ENCODE measurements at regions not wholly inside any gene's neighbourhood (a gene's known extent, or its start where the extent isn't known, plus 50 kb on each side); places are given as distances from the start of the nearest gene placed in this dataset.

DNA sequence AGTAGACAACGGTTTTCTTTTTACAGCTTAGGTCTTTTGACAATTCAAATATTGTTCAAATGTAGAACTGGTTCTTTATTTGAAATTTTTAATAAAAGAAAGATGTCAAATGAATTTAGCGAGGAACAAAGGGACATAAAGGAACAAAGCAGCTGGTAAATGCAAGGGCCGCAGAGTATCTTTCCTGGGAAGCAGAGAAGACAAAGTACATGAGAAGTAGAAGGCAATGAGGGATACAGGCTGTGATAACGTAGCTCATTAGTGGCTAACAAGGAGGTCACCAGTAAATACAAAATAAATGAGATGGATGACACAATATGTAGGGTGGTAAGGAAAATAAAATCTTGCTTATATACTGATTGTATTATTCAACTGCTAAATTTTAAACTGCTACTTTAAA is 762.8 kb downstream of the VGLL3 start:
- H3K27me3 ChIP-seq, result no peaks in the 10 kb centered on the region
- H3K4me3 ChIP-seq, result no peak overlapping the region
- ATAC-seq, result no peak
- no peaks in the 10 kb centered on the region for H3K36me3 ChIP-seq
- intact Hi-C loops (cut with DNase I), result no loop called here
- no peaks in the 10 kb centered on the region for H3K9me3 ChIP-seq
- 50 to 63% methylated on average over 4 of the region's 4 CpGs for WGBS, 2 donors
- DNase-seq, result no peak
- H3K27ac ChIP-seq, result no peak overlapping the region
- no peak for FAIRE-seq
- H3K4me1 ChIP-seq, result no peaks in the 10 kb centered on the region
- TF ChIP-seq, protein P1, sequence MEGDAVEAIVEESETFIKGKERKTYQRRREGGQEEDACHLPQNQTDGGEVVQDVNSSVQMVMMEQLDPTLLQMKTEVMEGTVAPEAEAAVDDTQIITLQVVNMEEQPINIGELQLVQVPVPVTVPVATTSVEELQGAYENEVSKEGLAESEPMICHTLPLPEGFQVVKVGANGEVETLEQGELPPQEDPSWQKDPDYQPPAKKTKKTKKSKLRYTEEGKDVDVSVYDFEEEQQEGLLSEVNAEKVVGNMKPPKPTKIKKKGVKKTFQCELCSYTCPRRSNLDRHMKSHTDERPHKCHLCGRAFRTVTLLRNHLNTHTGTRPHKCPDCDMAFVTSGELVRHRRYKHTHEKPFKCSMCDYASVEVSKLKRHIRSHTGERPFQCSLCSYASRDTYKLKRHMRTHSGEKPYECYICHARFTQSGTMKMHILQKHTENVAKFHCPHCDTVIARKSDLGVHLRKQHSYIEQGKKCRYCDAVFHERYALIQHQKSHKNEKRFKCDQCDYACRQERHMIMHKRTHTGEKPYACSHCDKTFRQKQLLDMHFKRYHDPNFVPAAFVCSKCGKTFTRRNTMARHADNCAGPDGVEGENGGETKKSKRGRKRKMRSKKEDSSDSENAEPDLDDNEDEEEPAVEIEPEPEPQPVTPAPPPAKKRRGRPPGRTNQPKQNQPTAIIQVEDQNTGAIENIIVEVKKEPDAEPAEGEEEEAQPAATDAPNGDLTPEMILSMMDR (IDR thresholded peaks at IDR 0.05), result no peak

DNA sequence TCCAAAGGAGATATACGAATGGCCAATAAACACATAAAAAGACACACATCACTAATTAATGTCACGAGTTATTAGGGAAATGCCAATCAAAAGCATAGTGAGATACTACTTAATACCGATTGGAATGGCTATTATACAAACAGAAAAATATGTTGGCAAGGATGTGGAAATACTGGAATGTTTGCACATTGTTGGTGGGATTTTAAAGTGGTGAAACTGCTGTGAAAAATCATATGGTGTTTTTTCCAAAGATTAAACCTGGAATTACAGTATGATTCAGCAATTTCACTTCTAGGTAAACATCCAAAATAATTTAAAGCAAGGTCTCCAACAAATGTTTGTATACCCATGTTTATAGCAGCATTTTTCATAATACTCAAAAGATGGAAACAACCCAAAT is 765.5 kb downstream of the VGLL3 start:
- no peaks in the 10 kb centered on the region for H3K27me3 ChIP-seq
- no peak for DNase-seq
- H3K36me3 ChIP-seq, result no peaks in the 10 kb centered on the region
- H3K27ac ChIP-seq, result no peak overlapping the region
- H3K4me1 ChIP-seq, result no peaks in the 10 kb centered on the region
- TF ChIP-seq, protein P1 (IDR thresholded peaks at IDR 0.05), result no peak
- FAIRE-seq, result peak; percentile 57
- intact Hi-C loops (cut with DNase I), result no loop called here
- H3K9me3 ChIP-seq, result no peaks in the 10 kb centered on the region
- 38 to 44% methylated on average over 3 of the region's 3 CpGs for whole genome bisulfite sequencing, 2 donors
- H3K4me3 ChIP-seq, result no peak overlapping the region
- no peak for ATAC-seq

DNA sequence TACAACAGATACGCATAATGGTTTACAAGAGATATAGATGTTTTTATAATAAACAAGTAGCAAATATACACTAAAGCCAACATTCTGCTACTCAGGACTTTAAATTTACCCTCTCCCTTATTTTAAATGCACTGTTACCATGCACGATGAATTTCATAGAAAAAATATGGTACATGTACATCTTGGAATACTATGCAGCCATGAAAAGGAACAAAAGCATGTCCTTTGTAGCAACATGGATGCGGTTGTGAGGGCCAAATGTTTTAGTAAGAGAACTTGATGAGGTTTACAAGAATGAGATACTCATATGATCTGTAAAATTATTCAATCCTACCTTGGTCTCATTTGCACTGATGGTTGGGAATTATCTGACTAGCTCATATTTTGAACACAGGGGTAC is 769.3 kb downstream of the VGLL3 start:
- Histone ChIP-seq H3K27me3 (no peaks in the 10 kb centered on the region), H3K27ac (no peak overlapping the region), H3K9me3 (no peaks in the 10 kb centered on the region), H3K4me1 (no peaks in the 10 kb centered on the region), H3K36me3 (no peaks in the 10 kb centered on the region), H3K4me3 (no peak overlapping the region)
- DNase-seq, result no peak
- intact Hi-C loops (cut with DNase I), result no loop called here
- TF ChIP-seq, protein P1 (IDR thresholded peaks at IDR 0.05), result no peak
- no peak for FAIRE-seq
- WGBS, 2 donors, result 78 to 89% methylated on average over 3 of the region's 3 CpGs
- ATAC-seq, result no peak

DNA sequence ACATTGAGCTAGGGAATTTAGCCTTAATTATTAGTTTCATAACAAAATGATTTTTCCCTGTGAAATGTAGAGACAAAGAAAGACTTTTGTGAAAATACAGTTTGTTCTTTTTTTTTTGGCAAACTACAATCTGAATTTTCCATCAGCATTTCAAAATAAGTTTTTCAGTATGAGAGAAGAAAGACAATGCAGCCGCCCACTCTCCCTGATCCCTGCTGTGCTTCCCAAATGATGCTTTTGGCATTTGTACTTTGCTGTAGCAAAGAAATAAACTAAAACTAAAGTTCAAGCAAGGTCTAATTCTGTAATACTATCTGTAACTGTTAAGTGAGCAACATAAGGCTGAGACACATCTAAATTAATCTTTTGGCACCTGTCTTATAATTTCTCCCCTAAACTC is 782.2 kb downstream of the VGLL3 start:
- DNase-seq (no peak), ATAC-seq (no peak), FAIRE-seq (no peak)
- no peaks in the 10 kb centered on the region for H3K4me1 ChIP-seq
- H3K27ac ChIP-seq, result no peak overlapping the region
- H3K36me3 ChIP-seq, result no peaks in the 10 kb centered on the region
- no peak overlapping the region for H3K4me3 ChIP-seq
- no peaks in the 10 kb centered on the region for H3K27me3 ChIP-seq
- TF ChIP-seq, protein P1 (IDR thresholded peaks at IDR 0.05), result no peak
- WGBS, 2 donors, result 68 to 82% methylated on average over 1 of the region's 1 CpG
- H3K9me3 ChIP-seq, result no peaks in the 10 kb centered on the region
- intact Hi-C loops (cut with DNase I), result no loop called here

DNA sequence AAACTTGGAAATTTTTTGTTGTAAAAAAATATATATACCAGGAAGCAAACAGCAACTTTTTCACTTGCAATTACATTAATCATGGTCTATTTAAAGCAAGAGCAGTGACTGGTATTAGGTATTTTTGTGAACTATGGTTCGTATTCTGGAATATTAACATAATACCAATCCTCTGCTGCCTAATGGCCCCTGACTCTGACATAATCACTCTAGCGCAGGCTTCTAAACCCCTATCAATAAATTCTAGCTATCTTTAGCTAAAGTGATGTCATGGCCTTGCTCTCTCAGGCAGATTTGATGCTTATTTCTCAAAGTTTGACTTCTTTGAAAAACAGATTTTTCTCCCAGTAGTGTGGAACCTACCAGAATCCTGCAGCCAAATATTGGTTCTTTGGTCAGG is 808.3 kb downstream of the VGLL3 start:
- no peak for ATAC-seq
- Histone ChIP-seq H3K27me3 (no peaks in the 10 kb centered on the region), H3K4me3 (no peak overlapping the region), H3K27ac (no peak overlapping the region), H3K9me3 (no peaks in the 10 kb centered on the region), H3K36me3 (no peaks in the 10 kb centered on the region), H3K4me1 (no peaks in the 10 kb centered on the region)
- DNase-seq, result no peak
- FAIRE-seq, result no peak
- TF ChIP-seq, protein P1 (IDR thresholded peaks at IDR 0.05), result no peak
- 64 to 75% methylated on average over 2 of the region's 2 CpGs for WGBS, 2 donors
- intact Hi-C loops (cut with DNase I), result no loop called here
